Activated CD8-positive, alpha-beta T cell treated with anti-CD3 and anti-CD28 coated beads for 36 hours (primary cell): ENCODE measurements at regions not wholly inside any gene's neighbourhood (a gene's known extent, or its start where the extent isn't known, plus 50 kb on each side); places are given as distances from the start of the nearest gene placed in this dataset.
"Not testable (repeated sequence)": the region's sequence is repeated elsewhere in the genome, so short reads cannot be mapped to it uniquely, and the experiment has no call there.

Experiments used
- ATAC-seq: fragments of 200-7000 bp; cut with Tn5 transposase; one replicate; pipeline ENCODE4 v1.10.0; 2021; ENCODE audit warnings: mild to moderate bottlenecking, moderate library complexity
- CTCF ChIA-PET: fragments of 350-600 bp; sonication (Branson Sonifier 250); formaldehyde crosslinking; loops from one replicate; lab custom pipeline; 2021; ENCODE audit warnings: antibody characterized with exemption; lab: Charles Lee
- POLR2A ChIA-PET: fragments of 350-600 bp; sonication (Branson Sonifier 250); formaldehyde crosslinking; loops from one replicate; lab custom pipeline; 2021; ENCODE audit warnings: antibody characterized with exemption; lab: Charles Lee
- DNase-seq: peaks from one replicate; pipeline ENCODE4 v3.0.0-alpha.2; 2020
- H3K27ac Mint-ChIP-seq: one replicate; pipeline ENCODE4 v1.8.0; 2021; ENCODE audit warnings: mild to moderate bottlenecking, mixed read lengths
- H3K27me3 Mint-ChIP-seq: one replicate; pipeline ENCODE4 v1.8.0; 2021; ENCODE audit warnings: mixed read lengths
- H3K36me3 Mint-ChIP-seq: one replicate; pipeline ENCODE4 v1.8.0; 2021; ENCODE audit warnings: low read depth, mixed read lengths
- H3K4me1 Mint-ChIP-seq: one replicate; pipeline ENCODE4 v1.8.0; 2021; ENCODE audit warnings: low read depth, mixed read lengths
- H3K4me3 Mint-ChIP-seq: one replicate; pipeline ENCODE4 v1.8.0; 2021; ENCODE audit warnings: mild to moderate bottlenecking, moderate library complexity, mixed read lengths
- H3K9me3 Mint-ChIP-seq: one replicate; pipeline ENCODE4 v1.8.0; 2021; ENCODE audit warnings: mixed read lengths
- intact Hi-C: fragments of 100-400 bp; cut with micrococcal nuclease; formaldehyde crosslinking; loops from one replicate; pipeline ENCODE4 v1.10.0; 2022
- TF ChIP-seq, protein P1 (sequence below): fragments of 200-600 bp; IDR thresholded peaks from one replicate; pipeline ENCODE4 v1.8.0; 2022; ENCODE audit warnings: antibody characterized with exemption, mild to moderate bottlenecking

DNA sequence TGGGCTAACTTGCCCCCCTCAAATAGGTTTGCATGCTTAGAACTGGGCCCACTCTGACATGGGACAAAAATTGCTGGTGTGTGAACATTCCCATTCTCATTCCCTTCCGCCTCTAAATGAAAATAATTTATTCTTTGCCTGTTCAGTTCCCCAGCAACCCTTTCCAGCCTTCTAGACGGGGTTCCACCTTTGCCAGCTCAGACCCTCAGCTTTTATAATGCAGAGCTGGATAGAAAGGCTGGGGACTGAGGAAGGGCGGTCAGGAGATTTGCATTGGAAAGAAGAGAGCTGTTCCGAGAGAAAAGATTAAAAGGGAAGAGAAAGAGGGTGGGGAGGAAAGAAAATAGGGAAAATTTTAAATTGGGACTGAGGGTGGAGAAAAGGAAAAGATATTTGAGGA, 151.1 kb upstream of the WSCD1 start:
- POLR2A ChIA-PET, result no interaction called here
- H3K9me3 Mint-ChIP-seq, result no peaks in the 10 kb centered on the region
- H3K36me3 Mint-ChIP-seq, result no peaks in the 10 kb centered on the region
- H3K27me3 Mint-ChIP-seq, result peaks cover 13% of the 10 kb centered on the region
- no peaks in the 10 kb centered on the region for H3K4me1 Mint-ChIP-seq
- intact Hi-C loops, result no loop called here
- no peak for DNase-seq
- no peak overlapping the region for H3K27ac Mint-ChIP-seq
- no peak overlapping the region for H3K4me3 Mint-ChIP-seq
- no peak for ATAC-seq
- TF ChIP-seq, protein P1, sequence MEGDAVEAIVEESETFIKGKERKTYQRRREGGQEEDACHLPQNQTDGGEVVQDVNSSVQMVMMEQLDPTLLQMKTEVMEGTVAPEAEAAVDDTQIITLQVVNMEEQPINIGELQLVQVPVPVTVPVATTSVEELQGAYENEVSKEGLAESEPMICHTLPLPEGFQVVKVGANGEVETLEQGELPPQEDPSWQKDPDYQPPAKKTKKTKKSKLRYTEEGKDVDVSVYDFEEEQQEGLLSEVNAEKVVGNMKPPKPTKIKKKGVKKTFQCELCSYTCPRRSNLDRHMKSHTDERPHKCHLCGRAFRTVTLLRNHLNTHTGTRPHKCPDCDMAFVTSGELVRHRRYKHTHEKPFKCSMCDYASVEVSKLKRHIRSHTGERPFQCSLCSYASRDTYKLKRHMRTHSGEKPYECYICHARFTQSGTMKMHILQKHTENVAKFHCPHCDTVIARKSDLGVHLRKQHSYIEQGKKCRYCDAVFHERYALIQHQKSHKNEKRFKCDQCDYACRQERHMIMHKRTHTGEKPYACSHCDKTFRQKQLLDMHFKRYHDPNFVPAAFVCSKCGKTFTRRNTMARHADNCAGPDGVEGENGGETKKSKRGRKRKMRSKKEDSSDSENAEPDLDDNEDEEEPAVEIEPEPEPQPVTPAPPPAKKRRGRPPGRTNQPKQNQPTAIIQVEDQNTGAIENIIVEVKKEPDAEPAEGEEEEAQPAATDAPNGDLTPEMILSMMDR, result no peak
- CTCF ChIA-PET, result no interaction called here

DNA sequence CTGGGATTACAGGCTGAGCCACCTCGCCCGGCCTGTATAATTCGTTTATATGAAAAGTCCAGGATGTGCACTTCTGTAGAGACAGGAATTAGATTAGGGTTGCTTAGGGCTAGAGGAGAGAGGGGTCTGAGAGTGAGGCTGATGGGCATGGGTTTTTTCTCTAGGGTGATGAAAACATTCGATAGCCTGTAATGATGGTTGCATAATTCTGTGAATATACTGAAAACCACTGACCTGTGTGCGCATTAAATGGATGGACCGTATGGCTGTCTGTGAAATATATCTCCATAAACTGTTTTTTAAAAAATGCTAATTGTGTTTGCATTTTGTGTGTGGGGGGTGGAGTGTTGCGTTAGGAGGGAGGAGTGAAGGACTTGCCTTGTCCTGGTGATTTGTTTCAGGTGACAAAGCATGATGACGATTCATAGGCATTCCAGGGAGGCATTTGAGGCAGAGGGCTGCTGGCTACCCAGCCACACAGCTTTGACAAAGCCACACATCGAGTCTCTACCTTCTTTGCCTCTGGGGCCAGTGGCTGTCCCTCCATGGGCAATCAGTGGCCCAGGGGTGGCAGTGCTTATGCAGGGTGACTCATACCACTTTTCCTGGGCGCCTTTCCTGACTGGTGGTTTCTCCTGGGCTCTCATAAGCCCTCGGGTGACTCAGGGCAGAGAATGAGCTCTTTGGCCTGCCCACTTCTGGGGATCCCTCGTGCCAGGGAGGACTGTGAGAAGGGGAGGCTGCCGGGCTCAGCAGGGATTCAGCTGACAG, 148.5 kb upstream of the WSCD1 start:
- H3K27me3 Mint-ChIP-seq, result peaks cover 13% of the 10 kb centered on the region
- ChIA-PET CTCF (no interaction called here), POLR2A (no interaction called here)
- ATAC-seq (no peak), DNase-seq (no peak)
- no peaks in the 10 kb centered on the region for H3K9me3 Mint-ChIP-seq
- intact Hi-C loops, result no loop called here
- TF ChIP-seq, protein P1, result no peak
- no peaks in the 10 kb centered on the region for H3K36me3 Mint-ChIP-seq
- no peaks in the 10 kb centered on the region for H3K4me1 Mint-ChIP-seq
- H3K4me3 Mint-ChIP-seq, result no peak overlapping the region
- no peak overlapping the region for H3K27ac Mint-ChIP-seq

DNA sequence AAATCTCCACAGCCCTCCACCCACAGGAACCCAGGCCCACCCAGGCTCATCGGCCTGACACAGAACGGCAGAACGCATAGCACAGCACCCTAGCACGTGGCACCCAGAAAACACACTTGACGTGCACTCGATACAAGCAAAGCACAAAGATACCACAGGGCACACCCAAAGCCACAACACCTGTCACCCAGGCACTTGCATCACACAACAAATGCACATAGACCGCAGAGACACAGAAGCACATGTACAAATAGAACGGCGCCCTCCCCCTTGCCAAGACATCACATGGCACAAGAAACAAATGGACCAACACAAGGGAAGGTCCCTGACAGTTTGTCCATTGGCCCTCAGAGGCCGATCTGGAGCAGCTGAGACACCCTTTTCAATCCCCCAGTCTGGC, 147.7 kb upstream of the WSCD1 start:
- POLR2A ChIA-PET, result no interaction called here
- Mint-ChIP-seq H3K4me3 (no peak overlapping the region), H3K4me1 (no peaks in the 10 kb centered on the region), H3K9me3 (no peaks in the 10 kb centered on the region), H3K27me3 (peaks cover 15% of the 10 kb centered on the region), H3K36me3 (no peaks in the 10 kb centered on the region), H3K27ac (no peak overlapping the region)
- CTCF ChIA-PET, result no interaction called here
- DNase-seq (no peak), ATAC-seq (no peak)
- intact Hi-C loops, result no loop called here
- TF ChIP-seq, protein P1, result no peak

DNA sequence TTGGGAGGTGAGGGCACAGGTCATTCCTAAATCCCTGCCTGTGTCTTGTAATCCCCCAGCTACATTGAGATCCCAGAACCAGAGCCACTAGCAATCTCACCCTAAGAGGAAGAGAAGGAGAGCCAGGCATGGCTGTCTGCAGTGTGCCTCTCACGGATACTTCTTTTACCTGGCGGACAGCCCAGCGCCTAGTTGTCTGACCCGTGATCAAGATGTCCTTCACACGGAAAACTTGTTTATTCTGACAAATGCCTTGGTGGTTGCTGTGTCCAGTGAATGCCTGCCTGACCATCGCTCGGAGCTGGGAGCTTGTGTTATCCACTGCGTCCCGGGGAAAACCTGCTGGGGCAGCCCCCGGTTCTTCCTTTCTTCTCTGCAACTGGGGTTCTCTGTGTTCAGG, 140.5 kb upstream of the WSCD1 start:
- no peaks in the 10 kb centered on the region for H3K9me3 Mint-ChIP-seq
- ATAC-seq (no peak), DNase-seq (no peak)
- TF ChIP-seq, protein P1, result no peak
- H3K4me3 Mint-ChIP-seq, result no peak overlapping the region
- no peaks in the 10 kb centered on the region for H3K36me3 Mint-ChIP-seq
- H3K4me1 Mint-ChIP-seq, result no peaks in the 10 kb centered on the region
- H3K27ac Mint-ChIP-seq, result no peak overlapping the region
- peaks cover 10% of the 10 kb centered on the region for H3K27me3 Mint-ChIP-seq
- ChIA-PET POLR2A (no interaction called here), CTCF (no interaction called here)
- intact Hi-C loops, result no loop called here

DNA sequence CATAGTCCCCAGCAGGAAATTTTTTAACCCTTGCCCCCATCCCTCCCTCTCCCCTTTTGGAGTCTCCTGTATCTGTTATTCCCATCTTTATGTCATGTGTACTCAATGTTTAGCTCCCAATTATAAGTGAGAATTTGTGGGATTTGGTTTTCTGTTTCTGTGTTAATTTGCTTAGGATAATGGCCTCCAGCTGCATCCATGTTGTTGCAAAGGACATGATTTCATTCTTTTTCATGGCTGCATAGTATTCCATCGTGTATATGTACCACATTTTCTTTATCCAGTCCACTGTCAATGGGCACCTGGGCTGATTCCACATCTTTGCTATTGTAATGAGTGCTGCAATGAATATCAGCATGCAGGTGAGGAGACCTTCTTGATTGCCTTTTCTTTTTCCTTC, 139.6 kb upstream of the WSCD1 start:
- POLR2A ChIA-PET, H3K27ac Mint-ChIP-seq, intact Hi-C loops, DNase-seq, H3K4me3 Mint-ChIP-seq, H3K9me3 Mint-ChIP-seq, H3K4me1 Mint-ChIP-seq, ATAC-seq, CTCF ChIA-PET, H3K36me3 Mint-ChIP-seq: not testable (repeated sequence)
- H3K27me3 Mint-ChIP-seq, result peaks cover 10% of the 10 kb centered on the region
